CD8-positive, alpha-beta memory T cell (primary cell): ENCODE measurements at regions not wholly inside any gene's neighbourhood (a gene's known extent, or its start where the extent isn't known, plus 50 kb on each side); places are given as distances from the start of the nearest gene placed in this dataset.

ENCODE experiments used
- CTCF ChIA-PET: fragments of 350-600 bp; sonication (Branson Sonifier 250); formaldehyde crosslinking; loops from one replicate; lab custom pipeline; 2021; ENCODE audit warnings: antibody characterized with exemption; lab: Charles Lee
- POLR2A ChIA-PET: fragments of 350-600 bp; sonication (Branson Sonifier 250); formaldehyde crosslinking; loops from one replicate; lab custom pipeline; 2021; ENCODE audit warnings: antibody characterized with exemption; lab: Charles Lee
- DNase-seq, 5 donors: peaks; one replicate each; pipeline versions ENCODE4 v3.0.0 to v3.0.0-alpha.2; 2020 to 2022; ENCODE audit warnings: mixed read lengths in 1 of 5
- H3K27ac ChIP-seq: one replicate; pipeline ENCODE4 v1.7.0; 2013; ENCODE audit warnings: low read depth, mild to moderate bottlenecking, low read length, moderate library complexity
- H3K27me3 ChIP-seq: 2 replicates; pipeline ENCODE4 v1.7.0; 2013; ENCODE audit warnings: low read length, mild to moderate bottlenecking; ENCODE audit not compliant: insufficient read depth, poor library complexity, severe bottlenecking
- H3K36me3 ChIP-seq: 2 replicates; pipeline ENCODE4 v1.7.0; 2013; ENCODE audit warnings: mild to moderate bottlenecking, low read length, moderate library complexity; ENCODE audit not compliant: insufficient read depth
- H3K4me1 ChIP-seq: 2 replicates; pipeline ENCODE4 v1.7.0; 2013; ENCODE audit warnings: mild to moderate bottlenecking, low read length, moderate library complexity; ENCODE audit not compliant: insufficient read depth
- H3K4me3 ChIP-seq: 2 replicates; pipeline ENCODE4 v1.7.0; 2013; ENCODE audit warnings: mild to moderate bottlenecking, low read length
- H3K9me3 ChIP-seq: 2 replicates; pipeline ENCODE4 v1.7.0; 2013; ENCODE audit warnings: mild to moderate bottlenecking, low read length
- H3K27ac Mint-ChIP-seq, 8 donors: one replicate each; pipeline ENCODE4 v1.8.0; 2020 to 2021; ENCODE audit warnings: mixed read lengths in 8 of 8, mild to moderate bottlenecking in 6 of 8, inconsistent platforms in 3 of 8, moderate library complexity in 3 of 8
- H3K27me3 Mint-ChIP-seq, 2 donors: one replicate each; pipeline ENCODE4 v1.8.0; 2020 to 2021; ENCODE audit warnings: mixed read lengths in 2 of 2, mild to moderate bottlenecking in 1 of 2, moderate library complexity in 1 of 2
- H3K36me3 Mint-ChIP-seq, 3 donors: one replicate each; pipeline ENCODE4 v1.8.0; 2020 to 2021; ENCODE audit warnings: mixed read lengths in 3 of 3, inconsistent platforms in 1 of 3, mild to moderate bottlenecking in 1 of 3
- H3K4me1 Mint-ChIP-seq, 3 donors: one replicate each; pipeline ENCODE4 v1.8.0; 2020 to 2021; ENCODE audit warnings: mixed read lengths in 3 of 3, inconsistent platforms in 1 of 3, mild to moderate bottlenecking in 1 of 3
- H3K4me3 Mint-ChIP-seq, 7 donors: one replicate each; pipeline ENCODE4 v1.8.0; 2020 to 2021; ENCODE audit warnings: mixed read lengths in 7 of 7, mild to moderate bottlenecking in 6 of 7, moderate library complexity in 4 of 7, inconsistent platforms in 2 of 7
- H3K9me3 Mint-ChIP-seq, 5 donors: one replicate each; pipeline ENCODE4 v1.8.0; 2020 to 2022; ENCODE audit warnings: mixed read lengths in 5 of 5, mild to moderate bottlenecking in 3 of 5, moderate library complexity in 2 of 5, inconsistent platforms in 1 of 5

DNA sequence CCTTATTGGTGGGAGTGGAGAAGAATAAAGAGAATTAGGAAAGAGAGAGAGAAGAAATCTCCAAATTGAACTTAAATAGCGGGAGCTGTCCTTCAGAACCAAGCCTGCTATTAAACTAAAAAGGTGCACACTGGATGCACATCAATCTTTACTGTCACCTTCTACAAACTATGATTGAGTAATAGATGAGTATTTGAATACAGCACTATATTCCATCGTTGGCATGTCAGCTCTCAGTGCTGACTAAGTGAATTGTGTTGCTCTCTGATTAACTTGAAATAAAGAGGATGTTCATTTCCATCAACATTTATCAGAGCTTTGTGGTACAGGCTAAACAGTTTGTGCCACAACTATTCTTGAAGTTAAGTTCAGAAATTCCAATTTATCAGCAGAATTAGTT, 143.7 kb upstream of the PABPC4L start:
- no peak overlapping the region for H3K27ac Mint-ChIP-seq
- CTCF ChIA-PET, result no interaction called here
- Histone ChIP-seq H3K4me3 (no peak overlapping the region), H3K4me1 (no peaks in the 10 kb centered on the region), H3K9me3 (no peaks in the 10 kb centered on the region), H3K36me3 (no peaks in the 10 kb centered on the region), H3K27me3 (no peaks in the 10 kb centered on the region), H3K27ac (no peak overlapping the region)
- H3K4me3 Mint-ChIP-seq, result no peak overlapping the region
- no peak for DNase-seq
- no peaks in the 10 kb centered on the region for H3K36me3 Mint-ChIP-seq
- POLR2A ChIA-PET, result no interaction called here
- peaks cover 0 to 35% (median 6%) of the 10 kb centered on the region in 5 donors for H3K9me3 Mint-ChIP-seq
- H3K4me1 Mint-ChIP-seq, result no peaks in the 10 kb centered on the region
- H3K27me3 Mint-ChIP-seq, result no peaks in the 10 kb centered on the region

DNA sequence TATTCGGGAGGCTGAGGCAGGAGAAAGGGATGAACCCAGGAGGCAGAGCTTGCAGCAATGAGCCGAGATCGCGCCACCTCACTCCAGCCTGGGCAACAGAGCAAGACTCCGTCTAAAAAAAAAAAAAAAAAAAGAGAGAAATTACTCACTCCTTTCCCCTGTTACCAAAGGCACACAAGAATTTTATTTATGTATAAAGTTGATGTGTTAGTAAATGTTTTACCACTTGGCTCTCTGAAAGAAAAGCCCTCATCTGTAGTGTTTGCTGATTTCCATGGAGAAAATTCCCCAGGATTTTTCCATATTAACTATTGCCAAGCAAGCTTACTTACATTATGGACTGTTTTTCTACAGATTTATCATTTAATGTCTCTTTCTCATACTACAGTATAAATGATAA, 142.1 kb upstream of the PABPC4L start:
- Mint-ChIP-seq H3K4me1 (no peaks in the 10 kb centered on the region), H3K27ac (no peak overlapping the region), H3K27me3 (no peaks in the 10 kb centered on the region), H3K9me3 (peaks cover 3 to 41% (median 7%) of the 10 kb centered on the region in 5 donors), H3K4me3 (no peak overlapping the region), H3K36me3 (no peaks in the 10 kb centered on the region)
- H3K36me3 ChIP-seq, result no peaks in the 10 kb centered on the region
- no peak for DNase-seq
- no peak overlapping the region for H3K4me3 ChIP-seq
- POLR2A ChIA-PET, result no interaction called here
- no peaks in the 10 kb centered on the region for H3K4me1 ChIP-seq
- no peaks in the 10 kb centered on the region for H3K27me3 ChIP-seq
- H3K27ac ChIP-seq, result no peak overlapping the region
- CTCF ChIA-PET, result no interaction called here
- no peaks in the 10 kb centered on the region for H3K9me3 ChIP-seq

DNA sequence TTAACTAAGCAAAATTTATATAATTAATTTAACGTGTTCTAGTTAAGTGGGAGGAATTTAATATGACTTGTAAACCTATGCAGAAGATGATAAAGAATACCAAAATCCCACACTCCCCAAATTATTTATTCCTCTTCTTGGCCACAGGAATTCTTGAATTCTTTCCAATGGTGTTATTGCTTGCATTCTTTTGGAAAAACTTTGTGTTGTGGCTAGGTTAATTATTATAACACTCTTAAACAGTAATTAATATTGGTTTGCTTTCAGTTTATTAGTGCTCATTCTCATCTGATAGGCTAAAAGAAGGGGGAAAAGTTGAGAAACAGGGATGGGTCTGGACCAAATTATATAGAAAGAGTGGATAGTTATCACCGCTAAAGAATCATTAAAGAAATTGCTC, 141.5 kb upstream of the PABPC4L start:
- Mint-ChIP-seq H3K4me1 (no peaks in the 10 kb centered on the region), H3K36me3 (no peaks in the 10 kb centered on the region), H3K9me3 (peaks cover 4 to 42% (median 7%) of the 10 kb centered on the region in 5 donors), H3K27ac (no peak overlapping the region), H3K27me3 (no peaks in the 10 kb centered on the region), H3K4me3 (no peak overlapping the region)
- Histone ChIP-seq H3K27ac (no peak overlapping the region), H3K4me1 (no peaks in the 10 kb centered on the region), H3K36me3 (no peaks in the 10 kb centered on the region), H3K27me3 (no peaks in the 10 kb centered on the region), H3K9me3 (no peaks in the 10 kb centered on the region), H3K4me3 (no peak overlapping the region)
- ChIA-PET CTCF (no interaction called here), POLR2A (no interaction called here)
- DNase-seq, result no peak

DNA sequence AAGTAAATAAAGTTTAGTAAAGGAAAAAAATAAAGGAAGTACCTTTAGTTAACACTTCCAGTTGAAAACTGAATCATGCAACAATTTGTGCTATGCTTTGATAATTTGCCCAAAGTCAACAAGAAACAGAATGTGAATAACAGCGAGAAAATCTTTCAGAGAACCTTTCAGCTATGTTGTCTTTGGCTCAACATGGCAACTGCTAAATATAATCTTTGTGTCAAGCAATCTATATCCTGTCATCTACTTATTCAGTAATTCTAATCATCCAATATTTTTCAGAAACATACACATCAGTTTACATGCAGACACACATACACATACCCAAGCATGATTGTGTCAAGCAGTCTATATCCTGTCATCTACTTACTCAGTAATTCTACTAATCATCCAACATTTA, 136.0 kb upstream of the PABPC4L start:
- no peak overlapping the region for H3K27ac Mint-ChIP-seq
- Histone ChIP-seq H3K9me3 (no peaks in the 10 kb centered on the region), H3K36me3 (no peaks in the 10 kb centered on the region), H3K4me1 (no peaks in the 10 kb centered on the region), H3K27ac (no peak overlapping the region), H3K4me3 (no peak overlapping the region), H3K27me3 (no peaks in the 10 kb centered on the region)
- ChIA-PET POLR2A (no interaction called here), CTCF (no interaction called here)
- no peak overlapping the region for H3K4me3 Mint-ChIP-seq
- H3K9me3 Mint-ChIP-seq, result peaks cover 0 to 31% (median 15%) of the 10 kb centered on the region in 5 donors
- no peaks in the 10 kb centered on the region for H3K27me3 Mint-ChIP-seq
- H3K36me3 Mint-ChIP-seq, result no peaks in the 10 kb centered on the region
- no peaks in the 10 kb centered on the region for H3K4me1 Mint-ChIP-seq
- no peak for DNase-seq

DNA sequence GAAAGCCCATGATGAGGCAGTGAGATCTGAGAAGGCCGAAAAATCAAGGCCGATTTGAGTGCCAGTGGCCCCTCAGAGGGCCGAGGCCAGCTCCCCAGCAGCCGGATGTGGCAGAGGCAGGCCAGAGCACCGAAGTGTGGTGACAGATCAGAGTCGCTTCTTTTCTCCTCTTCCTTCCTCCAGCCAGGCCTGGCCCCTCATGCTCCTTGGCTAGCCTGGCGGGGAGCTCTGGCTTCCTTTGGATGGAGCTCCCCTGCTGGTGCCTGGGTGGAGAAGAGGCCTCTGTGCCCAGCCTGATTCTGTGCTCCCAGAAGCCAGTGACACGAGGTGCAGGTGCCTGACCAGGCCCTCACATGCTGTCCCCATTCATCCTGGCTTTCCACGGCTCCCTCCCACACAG, 127.2 kb upstream of the PABPC4L start:
- no peak overlapping the region for H3K4me3 Mint-ChIP-seq
- no peaks in the 10 kb centered on the region for H3K36me3 Mint-ChIP-seq
- H3K9me3 ChIP-seq, result no peaks in the 10 kb centered on the region
- no peak overlapping the region for H3K4me3 ChIP-seq
- CTCF ChIA-PET, result no interaction called here
- peaks cover 0 to 21% (median 13%) of the 10 kb centered on the region in 5 donors for H3K9me3 Mint-ChIP-seq
- no peaks in the 10 kb centered on the region for H3K4me1 ChIP-seq
- H3K27me3 ChIP-seq, result no peaks in the 10 kb centered on the region
- no peak for DNase-seq
- no peaks in the 10 kb centered on the region for H3K36me3 ChIP-seq
- POLR2A ChIA-PET, result no interaction called here
- H3K27ac ChIP-seq, result no peak overlapping the region
- H3K4me1 Mint-ChIP-seq, result no peaks in the 10 kb centered on the region
- H3K27me3 Mint-ChIP-seq, result no peaks in the 10 kb centered on the region
- H3K27ac Mint-ChIP-seq, result no peak overlapping the region

DNA sequence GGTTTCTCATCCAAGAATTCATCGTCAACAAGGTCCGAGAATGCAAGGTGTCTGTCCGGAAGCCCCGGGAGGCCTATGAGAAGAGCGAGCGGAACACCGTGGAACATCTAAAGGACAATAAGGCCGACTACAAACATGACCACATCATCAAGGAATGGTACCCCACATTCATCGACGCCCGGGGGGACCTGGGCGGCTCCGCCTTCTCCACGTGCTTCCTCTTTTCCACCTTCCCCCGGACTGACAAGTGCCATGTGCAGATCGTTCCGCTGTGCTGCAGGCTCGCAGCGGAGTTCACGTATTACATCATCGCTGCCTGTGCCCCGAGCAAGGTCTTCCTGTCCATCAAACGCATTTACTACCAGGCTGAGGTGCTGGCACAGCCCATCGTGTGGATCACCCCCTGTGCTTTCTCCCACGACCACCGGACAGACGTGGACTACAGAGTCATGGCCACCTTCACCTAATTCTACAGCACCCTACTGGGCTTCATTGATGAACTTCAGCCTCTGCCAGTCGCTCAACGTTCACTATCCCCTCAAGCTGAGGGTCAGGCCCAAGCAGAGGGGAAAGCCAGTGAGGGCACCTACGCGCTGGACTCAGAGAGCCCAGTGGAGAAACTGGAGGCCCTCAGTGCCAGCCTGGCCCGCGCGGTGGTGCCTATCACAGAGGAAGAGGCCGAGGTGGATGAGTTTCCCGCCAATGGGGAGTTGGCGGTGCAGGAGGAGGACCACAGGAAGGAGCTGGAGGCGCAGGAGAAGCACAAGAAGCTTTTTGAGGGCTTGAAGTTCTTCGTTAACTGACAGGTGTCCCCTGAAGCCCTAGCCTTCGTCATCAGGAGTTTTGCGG, 125.9 kb upstream of the PABPC4L start:
- H3K4me3 ChIP-seq, result no peak overlapping the region
- H3K36me3 Mint-ChIP-seq, result no peaks in the 10 kb centered on the region
- no peak overlapping the region for H3K27ac Mint-ChIP-seq
- no peaks in the 10 kb centered on the region for H3K4me1 Mint-ChIP-seq
- H3K9me3 ChIP-seq, result no peaks in the 10 kb centered on the region
- H3K4me1 ChIP-seq, result no peaks in the 10 kb centered on the region
- no peaks in the 10 kb centered on the region for H3K27me3 ChIP-seq
- H3K27me3 Mint-ChIP-seq, result no peaks in the 10 kb centered on the region
- peak in 1 of 5 donors; percentile 34 for DNase-seq
- no peak overlapping the region for H3K27ac ChIP-seq
- peaks cover 0 to 21% (median 13%) of the 10 kb centered on the region in 5 donors for H3K9me3 Mint-ChIP-seq
- CTCF ChIA-PET, result no interaction called here
- H3K4me3 Mint-ChIP-seq, result peak overlapping the region in 1 of 7 donors; percentile 79
- H3K36me3 ChIP-seq, result no peaks in the 10 kb centered on the region
- POLR2A ChIA-PET, result no interaction called here

DNA sequence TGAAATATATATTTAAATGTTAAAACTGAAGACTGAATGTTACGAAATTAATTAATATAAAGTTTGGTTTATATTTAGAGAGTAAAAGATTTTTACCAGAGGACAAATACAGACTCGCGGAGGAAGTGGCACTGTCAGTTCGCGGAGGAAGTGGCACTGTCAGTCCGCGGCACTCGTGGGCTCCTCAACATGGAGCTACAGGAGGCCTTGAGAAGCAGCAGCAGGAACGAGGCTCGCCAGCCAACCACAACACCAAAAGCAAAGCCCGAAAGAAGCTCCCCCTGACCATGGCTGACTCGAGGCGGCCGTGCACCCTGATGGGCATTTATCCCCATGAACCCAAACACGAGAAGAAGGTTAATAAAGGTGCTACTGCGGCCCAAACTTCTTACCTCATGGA, 125.3 kb upstream of the PABPC4L start:
- H3K36me3 Mint-ChIP-seq, result no peaks in the 10 kb centered on the region
- Histone ChIP-seq H3K27ac (no peak overlapping the region), H3K4me3 (no peak overlapping the region), H3K36me3 (no peaks in the 10 kb centered on the region), H3K4me1 (no peaks in the 10 kb centered on the region), H3K27me3 (no peaks in the 10 kb centered on the region), H3K9me3 (no peaks in the 10 kb centered on the region)
- POLR2A ChIA-PET, result no interaction called here
- no peak overlapping the region for H3K27ac Mint-ChIP-seq
- peaks cover 0 to 21% (median 16%) of the 10 kb centered on the region in 5 donors for H3K9me3 Mint-ChIP-seq
- DNase-seq, result no peak
- H3K27me3 Mint-ChIP-seq, result no peaks in the 10 kb centered on the region
- CTCF ChIA-PET, result no interaction called here
- no peak overlapping the region for H3K4me3 Mint-ChIP-seq
- H3K4me1 Mint-ChIP-seq, result no peaks in the 10 kb centered on the region

DNA sequence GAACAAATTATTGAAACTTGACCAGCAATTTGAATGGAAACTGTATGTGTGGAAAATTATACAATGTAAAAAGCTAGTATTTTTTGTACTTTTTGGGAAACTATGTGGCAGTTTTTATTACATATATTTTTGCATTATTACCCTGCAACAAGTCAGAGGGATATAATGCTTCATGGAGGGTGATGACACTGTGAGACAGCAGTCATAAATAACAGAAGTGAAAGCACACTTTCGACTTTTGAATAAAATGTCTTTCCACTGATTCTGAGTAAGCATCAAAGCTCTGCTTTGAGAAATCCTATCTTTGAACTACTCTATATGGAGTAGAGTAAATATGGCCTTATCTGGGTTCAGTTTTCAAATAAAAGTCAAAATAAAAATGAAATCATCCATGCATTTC, 122.6 kb upstream of the PABPC4L start:
- H3K27me3 ChIP-seq, result no peaks in the 10 kb centered on the region
- Mint-ChIP-seq H3K9me3 (peaks cover 0 to 31% (median 20%) of the 10 kb centered on the region in 5 donors), H3K4me1 (no peaks in the 10 kb centered on the region), H3K27ac (no peak overlapping the region), H3K36me3 (no peaks in the 10 kb centered on the region), H3K4me3 (no peak overlapping the region), H3K27me3 (no peaks in the 10 kb centered on the region)
- ChIA-PET CTCF (no interaction called here), POLR2A (no interaction called here)
- no peaks in the 10 kb centered on the region for H3K4me1 ChIP-seq
- H3K9me3 ChIP-seq, result no peaks in the 10 kb centered on the region
- no peaks in the 10 kb centered on the region for H3K36me3 ChIP-seq
- H3K27ac ChIP-seq, result no peak overlapping the region
- no peak overlapping the region for H3K4me3 ChIP-seq
- no peak for DNase-seq
